GM12875 (cell line): ENCODE measurements at regions not wholly inside any gene's neighbourhood (a gene's known extent, or its start where the extent isn't known, plus 50 kb on each side); places are given as distances from the start of the nearest gene placed in this dataset.

Experiments used
- H3K4me3 ChIP-seq: one replicate; pipeline ENCODE4 v1.5.1; 2011; ENCODE audit warnings: low read depth, low read length, control low read depth
- TF ChIP-seq, protein P1 (sequence below): IDR thresholded peaks from 2 replicates; pipeline ENCODE4 v1.5.1; 2011; ENCODE audit warnings: low read depth, mild to moderate bottlenecking, control low read depth, inconsistent platforms, low read length, moderate library complexity, borderline replicate concordance; ENCODE audit not compliant: insufficient read depth

DNA sequence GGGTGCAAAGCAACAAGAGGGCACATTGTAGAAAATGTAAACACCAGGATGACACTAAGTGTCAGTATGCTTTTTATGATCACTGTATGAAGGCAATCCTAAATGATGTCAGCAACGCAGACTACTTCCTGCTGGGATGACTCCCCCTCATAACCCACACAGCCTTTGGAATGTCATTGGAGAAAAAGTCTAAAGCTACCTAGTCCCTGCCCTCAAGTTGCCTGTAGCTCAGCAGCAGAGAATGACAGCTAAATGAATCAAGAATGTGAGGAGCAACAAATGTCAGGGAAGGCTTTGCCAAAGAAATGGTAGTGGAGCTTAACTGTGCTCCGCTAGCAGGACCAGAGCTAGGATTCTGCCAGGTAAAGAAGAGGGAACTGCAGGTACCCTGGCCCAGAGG, 555.6 kb downstream of the CD83 start:
- TF ChIP-seq, protein P1, sequence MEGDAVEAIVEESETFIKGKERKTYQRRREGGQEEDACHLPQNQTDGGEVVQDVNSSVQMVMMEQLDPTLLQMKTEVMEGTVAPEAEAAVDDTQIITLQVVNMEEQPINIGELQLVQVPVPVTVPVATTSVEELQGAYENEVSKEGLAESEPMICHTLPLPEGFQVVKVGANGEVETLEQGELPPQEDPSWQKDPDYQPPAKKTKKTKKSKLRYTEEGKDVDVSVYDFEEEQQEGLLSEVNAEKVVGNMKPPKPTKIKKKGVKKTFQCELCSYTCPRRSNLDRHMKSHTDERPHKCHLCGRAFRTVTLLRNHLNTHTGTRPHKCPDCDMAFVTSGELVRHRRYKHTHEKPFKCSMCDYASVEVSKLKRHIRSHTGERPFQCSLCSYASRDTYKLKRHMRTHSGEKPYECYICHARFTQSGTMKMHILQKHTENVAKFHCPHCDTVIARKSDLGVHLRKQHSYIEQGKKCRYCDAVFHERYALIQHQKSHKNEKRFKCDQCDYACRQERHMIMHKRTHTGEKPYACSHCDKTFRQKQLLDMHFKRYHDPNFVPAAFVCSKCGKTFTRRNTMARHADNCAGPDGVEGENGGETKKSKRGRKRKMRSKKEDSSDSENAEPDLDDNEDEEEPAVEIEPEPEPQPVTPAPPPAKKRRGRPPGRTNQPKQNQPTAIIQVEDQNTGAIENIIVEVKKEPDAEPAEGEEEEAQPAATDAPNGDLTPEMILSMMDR = no peak
- no peak overlapping the region for H3K4me3 ChIP-seq

DNA sequence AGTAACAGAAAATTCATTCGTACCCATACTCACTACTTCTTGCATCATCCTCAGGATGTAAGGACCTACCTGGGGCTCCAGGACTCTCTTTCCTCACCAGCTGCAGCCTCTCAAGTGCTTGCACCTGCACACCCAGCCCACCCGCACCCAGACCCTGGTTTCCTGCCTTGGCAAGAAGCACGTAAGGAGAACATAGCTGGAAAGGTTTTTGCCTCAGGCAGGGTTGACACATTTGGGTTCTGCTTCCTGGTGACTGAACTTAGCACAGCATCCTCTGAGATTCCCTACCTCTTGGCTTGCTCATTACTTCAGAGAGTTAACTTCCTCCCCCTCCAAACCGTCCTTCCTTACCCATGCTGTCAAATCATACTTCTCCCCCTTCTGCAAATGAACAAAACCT, 556.9 kb downstream of the CD83 start:
- H3K4me3 ChIP-seq = no peak overlapping the region
- TF ChIP-seq, protein P1 = no peak

DNA sequence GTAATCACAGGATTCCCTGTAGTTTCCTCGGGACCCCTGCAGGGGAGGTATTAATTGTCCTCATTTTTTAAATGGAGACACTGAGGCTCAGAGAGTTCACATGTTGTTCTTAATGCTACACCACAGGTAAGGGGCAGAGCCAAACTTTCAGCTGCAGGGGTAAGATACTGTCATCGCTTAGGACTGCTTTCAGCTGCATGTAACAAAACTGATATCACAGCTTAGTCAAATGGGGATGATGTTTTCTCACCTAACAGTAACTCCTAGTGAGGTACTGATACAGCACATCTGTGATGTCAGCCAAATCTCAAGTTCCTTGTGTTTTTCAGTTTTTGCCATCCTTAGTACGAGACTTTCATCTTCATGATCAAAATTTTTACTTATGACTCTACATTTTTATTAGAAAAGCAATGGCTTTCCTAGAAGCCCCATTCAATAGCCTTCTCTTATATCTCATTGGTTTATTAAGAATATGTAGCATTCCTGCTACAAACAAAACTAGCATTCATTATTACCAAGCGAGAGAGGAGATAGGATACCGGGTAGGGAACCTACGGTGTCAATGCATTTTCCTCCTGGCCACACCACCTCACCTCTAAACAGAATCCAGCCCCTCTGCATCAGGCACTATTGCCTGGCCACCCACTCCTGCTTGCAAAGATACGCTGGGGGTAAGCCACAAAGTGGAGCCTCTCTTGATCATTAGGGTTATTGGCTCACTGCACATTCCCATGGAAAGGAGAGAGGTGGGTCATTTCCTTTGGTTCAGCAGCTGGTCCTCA, 557.5 kb downstream of the CD83 start:
- H3K4me3 ChIP-seq = no peak overlapping the region
- TF ChIP-seq, protein P1 = no peak

DNA sequence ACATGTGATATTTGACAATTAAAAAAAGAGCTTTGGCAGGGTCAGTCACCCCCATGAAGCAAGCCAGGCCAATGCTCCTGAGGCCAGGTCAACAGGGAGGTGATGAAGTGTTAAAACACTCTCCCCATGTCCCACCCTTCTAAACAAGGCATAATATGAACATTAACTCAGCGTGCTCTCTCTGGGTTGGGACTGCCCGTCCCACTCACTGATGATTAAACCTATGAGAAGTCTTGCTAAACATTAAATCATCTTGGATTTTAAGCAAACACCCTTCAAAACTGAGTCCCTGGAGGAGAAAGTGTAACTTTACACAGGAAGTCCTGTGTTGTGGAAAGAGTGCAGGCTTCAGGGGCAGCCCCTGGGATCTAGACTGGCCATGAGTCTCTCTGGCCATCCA, 558.5 kb downstream of the CD83 start:
- TF ChIP-seq, protein P1 = no peak
- H3K4me3 ChIP-seq = no peak overlapping the region

DNA sequence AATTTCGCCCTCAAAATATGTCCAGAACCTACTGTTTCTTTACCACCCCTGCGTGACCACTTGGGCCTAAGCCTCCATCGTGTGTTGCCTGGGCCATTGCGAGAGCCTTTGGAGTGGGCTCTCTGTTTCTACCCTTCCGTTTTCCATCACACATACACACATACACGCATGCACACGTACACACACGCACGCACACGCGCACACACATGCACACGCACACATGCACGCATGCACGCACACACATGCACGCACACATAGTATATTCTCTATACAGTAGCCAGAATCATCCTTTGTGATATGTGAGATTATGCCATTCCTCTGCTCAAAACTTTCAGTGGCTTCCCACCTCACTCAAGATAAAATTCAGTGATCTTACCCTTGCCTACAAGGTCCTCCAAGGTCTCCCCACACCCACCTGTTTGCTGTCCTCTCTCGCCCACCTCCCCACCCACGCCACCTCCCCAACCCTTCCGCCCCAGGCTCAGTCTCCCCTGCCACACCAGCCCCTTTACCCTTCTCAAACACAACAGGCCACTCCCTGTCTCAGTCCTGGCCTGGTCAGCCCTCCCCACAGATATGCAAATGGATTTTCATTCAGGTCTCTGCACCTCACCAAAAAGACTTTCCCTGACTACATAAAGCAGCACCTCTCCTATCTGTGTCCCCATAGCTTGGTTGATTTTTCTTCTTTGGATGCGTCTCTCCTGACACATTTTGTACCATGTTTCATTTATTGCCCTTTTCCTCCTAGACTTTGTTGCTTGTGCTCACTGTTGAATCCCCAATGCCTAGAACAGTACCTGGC, 559.6 kb downstream of the CD83 start:
- H3K4me3 ChIP-seq = no peak overlapping the region
- TF ChIP-seq, protein P1 = no peak

DNA sequence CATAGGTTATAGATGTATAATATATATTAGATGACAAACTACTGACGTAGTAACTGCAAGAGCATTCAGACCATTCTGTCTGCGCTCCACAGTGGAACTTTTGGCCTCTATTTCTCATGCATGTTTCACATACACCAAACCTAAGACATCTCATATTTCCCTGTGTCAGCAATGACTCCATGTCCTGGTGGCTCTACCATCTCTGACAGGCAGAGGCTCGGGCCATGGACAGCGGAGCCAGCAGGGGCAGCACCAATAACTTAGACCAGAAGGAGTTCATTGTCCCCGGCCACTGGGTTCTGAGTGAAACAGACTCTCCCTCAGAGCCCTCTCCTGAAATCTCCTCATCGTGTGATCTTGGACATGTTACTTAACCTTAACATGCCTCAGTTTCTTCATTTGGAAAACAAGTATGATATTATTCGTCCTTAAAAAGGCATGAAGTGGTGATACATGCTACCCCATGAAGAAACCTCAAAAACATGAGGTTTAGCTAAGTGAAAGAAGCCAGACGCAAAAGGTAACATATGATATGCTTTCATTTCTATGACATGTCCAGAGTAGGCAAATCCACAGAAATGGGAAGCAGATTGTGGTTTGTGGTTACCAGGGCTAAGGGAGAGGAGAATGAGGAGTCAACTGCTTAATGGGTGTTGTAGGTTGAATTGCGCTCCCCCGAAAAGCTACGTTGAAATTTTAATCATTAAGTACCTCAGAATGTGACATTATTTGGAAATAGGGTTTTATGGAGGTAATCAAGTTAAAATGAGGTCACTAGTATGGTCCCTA, 564.0 kb upstream of the JARID2 start:
- TF ChIP-seq, protein P1 = no peak
- H3K4me3 ChIP-seq = no peak overlapping the region

DNA sequence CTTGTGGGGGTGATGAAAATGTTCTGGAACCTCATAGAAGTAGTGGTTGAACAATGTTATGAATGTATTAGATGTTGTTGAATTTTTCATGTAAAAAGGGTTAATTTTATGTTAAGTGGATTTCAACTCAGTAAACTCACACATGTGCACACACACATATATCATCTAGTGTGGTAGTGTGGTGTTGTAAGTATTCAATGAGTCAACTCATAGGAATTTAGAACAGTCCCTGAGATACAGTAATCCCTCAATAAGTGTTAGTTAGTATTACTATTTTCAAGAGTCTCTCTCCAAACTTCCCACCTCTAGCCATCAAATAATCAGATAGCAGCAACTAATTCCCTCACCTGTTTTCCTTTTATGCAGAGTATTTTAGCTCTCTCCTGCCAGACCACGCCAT, 563.1 kb upstream of the JARID2 start:
- TF ChIP-seq, protein P1 = no peak
- H3K4me3 ChIP-seq = no peak overlapping the region
